Activated CD4-positive, alpha-beta T cell treated with anti-CD3 and anti-CD28 coated beads for 48 hours (primary cell): ENCODE measurements at regions not wholly inside any gene's neighbourhood (a gene's known extent, or its start where the extent isn't known, plus 50 kb on each side); places are given as distances from the start of the nearest gene placed in this dataset.

Experiments used
- DNase-seq: peaks from one replicate; pipeline ENCODE4 v3.0.0-alpha.2; 2020

DNA sequence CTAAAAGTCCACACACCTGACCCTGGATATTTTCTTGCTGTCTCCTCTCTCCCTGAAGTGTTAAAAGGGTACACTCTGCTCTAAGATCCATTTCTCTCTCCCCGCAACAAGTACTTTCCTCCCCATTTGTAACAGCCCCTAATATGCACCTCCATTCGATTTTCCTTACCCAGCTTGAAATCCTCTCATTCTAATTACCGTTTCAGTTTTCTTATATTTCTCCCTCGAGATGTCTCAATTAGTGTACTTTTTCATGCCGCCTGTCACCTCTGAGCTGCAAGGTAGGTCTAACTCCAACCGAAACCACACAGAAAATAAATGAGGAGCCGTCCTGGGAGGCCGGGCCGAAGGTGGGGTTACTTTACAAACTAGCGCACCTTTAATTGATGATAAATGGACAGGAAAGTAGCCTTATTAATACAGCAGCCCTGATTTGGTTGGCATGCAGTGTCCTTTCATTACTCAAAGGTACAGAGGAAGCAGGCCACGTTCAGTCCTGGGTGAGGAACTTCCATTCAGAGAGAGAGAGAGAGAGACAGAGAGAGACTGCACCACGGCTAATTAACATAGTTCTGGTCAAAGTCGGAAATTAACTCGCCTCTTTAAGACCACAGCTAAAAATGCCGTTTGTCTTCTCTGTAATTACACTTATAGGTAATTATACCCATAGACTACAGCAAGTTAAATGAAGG, 319.9 kb downstream of the ARRDC4 start:
- DNase-seq: no peak

DNA sequence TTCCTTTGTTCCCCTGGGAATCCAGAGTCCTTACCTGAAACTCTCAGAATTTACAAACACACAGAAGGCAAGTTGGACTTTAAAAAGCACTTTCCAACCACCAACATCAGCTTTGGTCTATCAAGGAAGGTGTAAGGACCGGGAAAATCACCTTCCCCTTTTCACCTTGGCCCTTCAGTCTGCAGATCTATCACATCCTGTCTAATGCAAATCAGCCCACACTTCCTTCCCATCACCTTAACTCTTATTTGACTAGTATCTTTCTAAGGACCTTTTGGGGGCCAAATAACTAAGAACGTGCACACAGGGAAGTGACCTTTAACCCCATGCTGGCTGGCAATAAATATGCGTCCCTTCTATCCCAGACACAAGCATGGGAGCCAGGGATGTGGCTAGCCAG, 320.6 kb downstream of the ARRDC4 start:
- no peak for DNase-seq

DNA sequence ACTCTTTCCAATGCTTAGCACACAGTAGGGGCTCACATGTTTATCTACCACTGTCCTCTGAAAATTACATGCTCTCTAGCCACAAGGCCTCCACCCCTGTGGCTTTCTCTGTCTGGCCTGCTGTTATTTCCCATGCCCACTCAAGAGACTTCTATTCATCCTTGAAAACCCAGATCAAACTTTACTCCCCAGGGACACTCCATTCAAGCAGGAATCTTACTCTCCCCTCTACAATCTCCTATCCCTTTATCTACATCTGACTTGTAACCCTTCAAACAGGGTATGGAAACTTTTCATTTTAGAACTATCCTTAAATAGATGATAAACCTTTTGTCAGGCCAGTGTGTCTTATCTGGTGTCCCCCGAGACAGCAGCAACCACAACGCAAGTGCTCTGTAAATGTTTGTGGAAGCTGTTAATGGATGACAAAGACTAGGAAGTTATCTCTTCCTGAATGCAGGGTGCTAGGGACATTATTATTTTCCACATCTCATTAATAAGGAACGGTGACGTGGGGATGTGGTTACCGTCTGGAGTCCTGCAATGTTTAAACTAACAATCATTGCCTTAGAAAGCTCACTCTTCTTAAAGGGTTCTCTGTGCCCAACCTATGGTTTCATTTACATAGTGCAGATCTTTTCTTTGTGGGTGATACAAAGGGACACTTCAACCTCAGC, 322.3 kb downstream of the ARRDC4 start:
- no peak for DNase-seq

DNA sequence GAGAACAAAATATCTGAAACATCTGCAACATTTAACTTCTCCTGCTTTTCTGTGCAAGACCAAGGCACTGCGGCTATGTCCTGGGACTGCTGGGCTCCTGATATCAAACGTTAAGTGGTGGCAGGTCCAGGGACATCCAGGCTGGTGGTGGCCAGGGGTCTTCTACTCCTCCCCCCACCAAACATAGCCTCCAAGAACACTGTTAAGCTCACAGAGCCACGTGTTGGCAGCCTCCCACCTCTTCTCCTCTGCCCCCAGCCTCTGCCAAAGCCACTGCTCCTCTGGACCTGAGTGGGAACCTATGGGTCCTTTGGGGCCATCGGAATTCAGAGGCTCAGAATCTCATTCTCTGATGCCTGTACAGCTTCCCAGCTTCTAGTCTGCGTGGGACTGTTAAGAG, 325.7 kb downstream of the ARRDC4 start:
- DNase-seq: no peak

DNA sequence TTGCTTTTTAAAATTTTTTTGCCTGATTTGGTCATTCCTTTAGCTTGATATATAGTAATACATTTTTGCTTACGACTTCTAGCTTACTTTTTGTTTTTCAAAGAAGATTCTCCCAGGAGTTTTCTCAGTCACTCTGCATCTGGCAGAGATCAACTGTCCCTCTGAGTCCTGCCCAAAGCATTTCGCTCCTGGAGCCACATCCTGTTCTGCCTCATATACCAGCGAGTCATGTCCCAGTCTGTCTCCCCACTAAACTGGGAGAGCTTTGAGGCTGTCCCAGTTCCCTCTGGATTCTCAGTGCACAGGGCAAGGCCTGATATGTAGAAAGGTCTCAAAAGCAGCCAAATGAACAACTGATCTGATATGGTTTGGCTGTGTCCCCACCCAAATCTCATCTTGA, 326.3 kb downstream of the ARRDC4 start:
- DNase-seq: no peak

DNA sequence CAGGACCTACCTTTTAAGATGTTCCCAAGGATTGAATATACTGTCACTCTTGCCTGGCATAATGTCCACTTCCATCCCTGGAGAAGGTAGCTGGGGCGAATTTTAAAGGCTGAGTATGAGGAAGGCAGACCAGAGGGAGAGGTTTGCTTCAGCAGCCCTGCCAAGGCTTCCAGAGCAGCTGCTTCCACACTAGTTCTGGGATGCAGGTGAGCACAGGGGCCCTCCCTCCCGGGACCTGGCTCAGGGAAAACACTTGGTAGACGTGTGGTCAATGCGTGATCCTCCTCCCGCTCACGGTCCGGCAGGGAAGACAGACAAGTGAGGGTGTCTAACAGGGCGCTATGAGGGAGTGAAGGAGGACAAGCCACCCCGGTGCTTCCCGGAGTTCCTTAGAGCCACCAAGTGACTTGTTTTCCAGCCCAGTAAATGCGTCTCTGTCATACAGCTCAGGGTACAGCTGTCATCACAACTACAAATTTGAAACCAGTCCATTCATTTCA, 327.6 kb downstream of the ARRDC4 start:
- no peak for DNase-seq

DNA sequence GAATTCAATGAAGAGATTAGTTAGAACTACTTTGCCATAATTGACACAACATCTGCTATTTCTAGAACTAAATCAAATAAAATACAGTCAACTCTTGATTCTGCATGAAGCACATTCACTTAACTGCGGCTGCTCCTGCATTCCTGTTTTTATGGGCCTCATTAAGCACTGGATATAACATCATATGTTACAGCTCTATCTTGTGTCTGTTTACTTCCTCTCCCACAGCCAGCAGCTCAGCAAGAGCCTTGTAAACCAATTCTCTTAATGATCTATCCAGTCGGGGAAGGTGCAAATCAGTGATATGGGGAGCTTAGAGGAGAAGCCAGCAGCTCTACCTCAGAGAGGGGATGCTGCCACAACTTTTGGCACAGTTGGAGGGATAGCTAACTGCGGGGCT, 329.2 kb downstream of the ARRDC4 start:
- DNase-seq: no peak

DNA sequence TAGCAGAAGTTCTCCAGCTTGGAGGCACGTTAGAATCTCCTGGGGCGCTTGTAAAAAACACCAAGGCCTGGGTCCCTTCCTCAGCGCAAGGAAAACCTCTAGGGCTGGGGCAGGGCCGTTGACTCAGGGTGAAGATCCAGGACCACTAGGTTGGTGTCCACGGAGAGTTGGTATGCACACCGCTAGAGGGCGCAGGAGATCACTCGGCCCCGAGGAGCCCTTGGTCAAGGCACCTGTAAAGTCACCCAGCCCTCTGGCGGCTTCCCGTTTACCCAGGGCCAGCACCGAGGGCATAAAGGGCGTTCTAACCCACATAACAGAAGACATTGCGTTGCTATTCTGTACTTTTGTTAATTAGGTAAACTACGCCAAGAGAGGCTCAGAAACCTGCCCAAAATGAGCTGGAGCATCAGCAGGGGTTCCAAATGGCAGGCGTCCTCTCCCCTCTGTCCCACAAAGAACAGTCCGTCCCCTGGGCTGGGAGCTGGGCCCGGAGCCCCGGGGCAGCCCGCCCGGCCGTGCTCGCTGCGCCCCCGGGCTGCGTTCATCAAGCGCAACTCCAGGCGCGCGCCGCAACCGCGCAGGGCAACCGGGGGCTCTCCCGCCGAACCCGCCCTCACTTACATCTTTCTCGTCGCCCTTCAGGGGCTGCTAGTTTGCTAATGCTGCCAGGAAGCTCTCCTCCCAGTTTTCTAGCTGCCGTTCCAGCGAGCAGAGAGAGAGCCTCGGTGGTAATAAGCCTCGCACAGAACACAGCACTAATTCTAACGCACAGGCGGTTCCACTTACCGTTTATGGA, 332.1 kb downstream of the ARRDC4 start:
- DNase-seq: peak; percentile 75

DNA sequence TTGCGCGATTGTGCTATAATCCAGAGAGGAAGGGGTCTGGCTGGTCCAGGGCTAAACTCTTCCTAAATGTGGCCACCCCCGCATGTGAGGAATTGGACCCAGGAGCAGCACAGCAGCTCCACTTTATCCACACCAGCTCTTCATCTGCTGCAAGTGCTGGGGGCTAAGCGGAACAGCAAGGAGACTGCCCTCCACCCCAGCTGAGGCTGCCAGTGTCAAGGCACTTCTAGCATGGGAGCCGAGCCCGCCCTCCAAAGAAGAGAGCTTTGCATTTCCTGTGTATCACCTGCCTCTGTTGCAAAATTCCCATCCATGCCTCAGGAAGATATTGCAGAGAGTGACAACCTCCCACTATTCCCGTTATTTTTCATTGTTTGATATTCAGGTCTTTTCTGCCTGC, 333.6 kb downstream of the ARRDC4 start:
- DNase-seq: no peak

DNA sequence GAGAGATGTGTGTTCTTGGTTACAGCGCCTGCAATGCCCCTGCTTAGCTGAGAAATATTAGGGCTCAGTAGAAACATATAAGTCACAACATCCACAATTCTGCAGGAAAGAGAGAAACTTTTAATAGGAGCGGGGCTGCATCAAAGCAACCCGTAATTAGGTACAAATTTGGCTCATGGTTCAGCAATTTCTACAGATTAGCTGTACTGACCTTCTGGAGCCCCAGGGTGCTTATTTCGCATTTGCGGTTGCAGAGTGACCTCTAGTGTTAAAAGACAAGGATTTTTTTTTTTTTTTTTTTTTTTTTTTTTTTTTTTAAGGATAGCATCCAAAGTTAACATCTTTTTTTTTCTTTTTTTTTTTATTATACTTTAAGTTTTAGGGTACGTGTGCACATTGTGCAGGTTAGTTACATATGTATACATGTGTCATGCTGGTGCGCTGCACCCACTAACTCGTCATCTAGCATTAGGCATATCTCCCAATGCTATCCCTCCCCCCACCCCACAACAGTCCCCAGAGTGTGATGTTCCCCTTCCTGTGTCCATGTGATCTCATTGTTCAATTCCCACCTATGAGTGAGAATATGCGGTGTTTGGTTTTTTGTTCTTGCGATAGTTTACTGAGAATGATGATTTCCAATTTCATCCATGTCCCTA, 334.7 kb downstream of the ARRDC4 start:
- DNase-seq: peak; percentile 5

DNA sequence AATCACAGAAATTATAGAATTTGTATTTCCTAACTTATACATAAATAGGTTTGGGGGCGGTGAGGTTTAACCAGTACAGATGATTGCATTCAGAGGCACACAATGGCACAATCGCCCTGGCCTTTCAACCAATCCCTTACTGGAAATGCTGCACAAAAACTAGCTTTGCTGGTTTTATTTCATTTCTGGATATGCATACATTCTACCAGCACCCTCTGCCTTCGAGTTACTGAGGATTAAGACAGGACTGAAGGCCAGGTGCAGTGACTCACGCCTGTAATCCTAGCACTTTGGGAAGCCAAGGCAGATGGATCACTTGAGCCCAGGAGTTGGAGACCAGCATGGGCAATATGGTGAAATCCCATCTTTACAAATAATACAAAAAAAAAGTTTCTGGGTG, 336.1 kb downstream of the ARRDC4 start:
- no peak for DNase-seq

DNA sequence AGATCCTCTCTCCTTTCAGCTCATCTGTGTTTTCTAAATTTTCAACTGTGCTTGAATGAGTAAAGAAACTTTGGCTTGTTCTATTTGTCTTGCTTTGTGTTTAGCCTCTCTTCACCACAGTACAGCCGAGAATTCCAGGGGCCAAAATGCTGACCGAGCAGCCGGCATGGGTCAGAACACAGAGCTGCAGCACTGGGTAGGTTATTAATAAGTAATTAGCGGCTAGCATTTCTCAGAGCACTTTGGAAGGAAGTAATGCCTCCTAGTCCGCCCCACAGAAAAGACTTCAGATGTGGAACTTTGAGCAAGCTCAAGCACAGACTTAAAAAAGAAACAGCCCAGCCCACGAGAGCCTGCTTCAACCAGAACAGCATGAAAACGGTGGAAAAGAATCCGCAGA, 343.9 kb downstream of the ARRDC4 start:
- DNase-seq: no peak

DNA sequence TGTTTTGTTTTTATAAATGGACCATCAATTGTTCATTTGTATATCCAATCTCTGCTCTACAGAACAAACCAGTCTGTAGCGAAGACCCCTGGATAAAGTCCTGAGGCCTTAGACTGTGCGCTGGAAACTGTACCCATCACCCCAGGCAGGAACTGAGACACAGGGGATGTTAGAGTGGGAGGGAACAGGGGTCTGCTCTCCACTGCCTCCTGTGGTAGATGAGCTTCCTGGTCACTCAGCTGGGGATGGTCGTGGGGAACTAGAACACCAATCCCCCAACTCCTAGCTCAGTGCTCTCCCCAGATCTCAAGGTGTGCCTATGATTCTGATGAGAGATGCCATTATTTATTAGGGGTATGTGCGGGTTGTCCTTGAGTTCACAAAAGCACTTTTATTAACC, 340.2 kb upstream of the IGF1R start:
- no peak for DNase-seq

DNA sequence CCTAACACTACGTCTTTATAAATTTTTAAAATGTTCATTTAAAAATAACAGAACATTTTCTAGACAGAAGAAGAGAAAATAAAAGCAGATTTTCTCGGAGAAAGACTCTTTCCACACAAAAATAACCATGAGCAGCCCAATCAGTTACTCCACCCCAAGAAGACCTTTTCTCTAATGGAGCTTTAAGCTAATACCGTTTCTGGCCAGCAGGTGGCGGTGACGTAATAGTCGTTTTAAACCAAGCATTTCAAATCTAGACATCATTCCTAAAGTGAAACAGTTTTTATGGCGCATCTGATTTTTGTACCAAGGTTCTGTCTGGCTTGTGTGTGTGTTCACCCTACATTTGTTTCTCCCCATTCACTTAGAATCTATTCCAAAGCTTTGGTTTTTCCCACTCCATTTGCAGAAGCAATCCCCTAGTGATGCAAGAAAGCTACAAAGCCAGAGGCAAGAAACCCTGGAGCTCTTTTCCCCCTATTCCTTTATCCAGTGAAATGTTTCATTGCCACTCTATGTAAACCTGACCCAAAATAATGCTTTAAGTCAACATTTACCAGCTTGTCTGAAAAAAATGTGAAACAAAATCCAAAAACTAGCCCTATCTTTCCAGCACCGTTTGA, 336.7 kb upstream of the IGF1R start:
- DNase-seq: peak; percentile 84

DNA sequence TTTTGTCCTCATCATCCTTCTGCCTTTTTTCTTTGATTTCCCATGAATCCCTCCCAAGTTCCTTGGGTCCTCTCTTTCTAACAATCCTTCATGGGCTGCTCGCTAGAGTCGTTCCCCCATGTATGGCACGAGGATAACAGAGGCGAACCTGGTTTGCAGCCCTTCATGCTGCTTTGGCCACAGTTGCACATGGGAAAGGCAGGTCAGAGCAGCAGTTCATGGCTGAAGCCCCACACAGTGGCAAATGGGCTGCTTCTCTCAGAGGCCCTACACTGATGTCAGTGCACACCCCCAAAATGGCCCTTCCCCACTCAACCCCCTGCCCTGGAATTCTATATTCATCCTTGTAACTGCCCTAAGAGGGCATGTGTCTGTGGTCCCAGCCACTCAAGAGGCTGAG, 335.4 kb upstream of the IGF1R start:
- no peak for DNase-seq

DNA sequence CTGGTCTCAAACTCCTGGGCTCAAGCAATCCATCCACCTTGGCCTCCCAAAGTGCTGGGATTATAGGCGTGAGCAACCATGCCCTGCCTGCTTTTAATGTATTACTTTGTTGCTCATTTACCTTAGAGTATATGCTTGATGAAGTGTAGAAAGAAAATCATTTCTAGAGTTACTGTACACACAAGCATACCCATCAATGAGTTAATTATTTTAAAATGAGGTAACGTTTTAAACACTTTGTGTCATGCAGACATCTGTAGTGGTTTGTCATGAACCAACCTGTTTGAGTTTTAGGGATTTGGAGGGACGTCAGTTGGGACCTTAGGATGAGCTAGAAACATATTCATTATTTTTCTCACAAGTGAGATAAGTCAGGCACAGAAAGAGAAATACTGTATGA, 332.4 kb upstream of the IGF1R start:
- DNase-seq: no peak

DNA sequence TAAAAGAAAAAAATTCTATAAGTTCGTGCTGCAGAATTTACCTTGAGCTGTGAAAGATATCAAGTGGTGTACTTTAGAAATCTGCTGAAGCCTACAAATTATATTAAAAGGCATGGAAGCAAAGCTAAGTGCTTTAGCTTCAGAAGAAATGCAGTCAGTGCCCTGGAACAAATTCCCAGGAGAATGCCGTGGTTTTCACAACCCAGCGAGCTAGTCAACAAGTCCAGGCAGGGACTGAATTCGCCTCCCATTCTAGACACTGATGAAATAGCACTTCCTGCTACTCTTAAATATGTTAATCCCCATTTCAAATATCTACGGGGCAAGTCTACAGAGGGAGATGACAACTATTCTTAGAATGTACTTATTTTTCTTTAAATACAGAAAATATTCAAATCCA, 326.4 kb upstream of the IGF1R start:
- no peak for DNase-seq

DNA sequence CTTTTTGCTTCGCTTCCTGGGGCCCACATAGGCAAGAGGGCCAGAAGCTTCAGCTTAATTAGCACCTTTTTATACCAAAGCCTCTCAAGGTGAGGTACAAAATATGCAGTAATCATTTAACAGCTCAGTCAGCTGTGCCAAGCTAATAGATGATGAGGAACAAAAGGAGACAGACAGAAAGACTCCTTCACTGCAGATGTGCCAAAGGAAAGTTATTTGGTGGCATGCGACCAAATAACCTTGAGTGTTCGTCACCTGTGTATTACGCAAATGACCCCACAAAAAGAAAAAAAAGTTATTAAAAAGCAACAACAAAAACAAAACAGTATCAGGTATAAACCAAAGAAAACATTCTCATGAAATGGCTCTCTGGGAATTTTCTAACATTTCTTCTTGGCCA, 325.8 kb upstream of the IGF1R start:
- DNase-seq: no peak

DNA sequence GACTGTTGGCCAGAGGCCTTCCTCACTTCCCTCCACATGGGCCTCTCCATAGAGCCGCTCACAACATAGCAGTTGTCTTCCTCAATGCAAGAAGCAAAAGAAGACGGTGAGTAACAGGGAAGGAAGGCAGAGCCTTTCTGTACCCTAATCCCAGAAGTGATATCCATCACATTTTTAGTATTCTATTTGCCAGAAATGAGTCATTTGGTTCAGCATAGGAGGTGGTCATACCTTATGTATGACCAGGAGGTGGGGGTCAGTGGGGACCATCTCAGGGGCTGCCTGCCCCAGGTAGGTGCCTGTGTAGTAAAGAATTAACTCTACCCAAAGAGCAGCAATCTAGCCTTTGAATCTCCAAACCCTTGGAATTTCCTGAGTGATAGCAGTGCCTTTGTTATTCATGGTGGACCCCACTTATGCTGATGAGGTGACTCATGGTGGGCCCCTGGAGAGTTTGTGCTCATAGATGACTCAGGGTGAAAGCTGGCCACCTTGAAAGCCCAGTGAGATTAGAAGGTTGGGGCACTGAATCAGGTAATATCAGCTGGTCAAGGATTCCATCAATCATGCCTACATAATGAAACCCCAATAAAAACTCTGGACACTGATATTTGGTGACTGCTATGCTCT, 323.9 kb upstream of the IGF1R start:
- DNase-seq: no peak

DNA sequence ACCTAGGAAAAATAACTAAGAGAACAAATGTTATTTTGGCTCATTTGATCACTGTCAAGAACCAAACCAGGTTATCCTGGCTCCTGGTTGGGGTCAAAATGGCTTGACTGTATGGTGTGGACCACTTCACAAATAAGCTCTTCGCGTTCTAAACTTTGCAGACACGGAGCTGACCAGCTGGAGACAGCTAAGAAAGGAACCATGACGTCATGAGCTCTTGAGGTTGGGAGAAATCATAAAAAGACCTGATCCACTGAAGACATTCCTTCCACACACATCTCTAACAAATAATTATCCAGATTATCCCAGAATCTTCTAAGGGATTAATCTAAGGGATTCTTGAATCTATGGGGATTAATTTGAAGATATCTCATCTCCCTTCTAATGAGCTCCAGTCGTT, 321.5 kb upstream of the IGF1R start:
- no peak for DNase-seq

DNA sequence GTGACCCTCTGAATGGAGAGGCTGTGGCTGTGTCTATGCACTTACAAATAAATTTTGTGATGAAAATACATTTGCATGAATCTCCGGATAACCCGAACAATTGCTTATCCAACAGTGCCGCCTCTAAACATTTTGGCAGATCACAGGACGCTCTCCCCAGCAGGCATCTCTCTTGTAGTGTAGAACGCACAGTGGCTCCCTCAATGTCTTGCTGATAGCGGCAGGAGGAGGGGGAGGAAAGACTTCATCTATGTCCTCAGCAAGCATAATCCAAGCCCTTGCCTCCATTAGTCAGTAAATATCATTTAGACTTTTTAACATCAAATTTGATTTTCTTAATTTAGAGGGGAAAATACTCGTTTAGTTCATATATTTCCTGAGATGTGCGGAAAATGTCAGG, 318.1 kb upstream of the IGF1R start:
- no peak for DNase-seq

DNA sequence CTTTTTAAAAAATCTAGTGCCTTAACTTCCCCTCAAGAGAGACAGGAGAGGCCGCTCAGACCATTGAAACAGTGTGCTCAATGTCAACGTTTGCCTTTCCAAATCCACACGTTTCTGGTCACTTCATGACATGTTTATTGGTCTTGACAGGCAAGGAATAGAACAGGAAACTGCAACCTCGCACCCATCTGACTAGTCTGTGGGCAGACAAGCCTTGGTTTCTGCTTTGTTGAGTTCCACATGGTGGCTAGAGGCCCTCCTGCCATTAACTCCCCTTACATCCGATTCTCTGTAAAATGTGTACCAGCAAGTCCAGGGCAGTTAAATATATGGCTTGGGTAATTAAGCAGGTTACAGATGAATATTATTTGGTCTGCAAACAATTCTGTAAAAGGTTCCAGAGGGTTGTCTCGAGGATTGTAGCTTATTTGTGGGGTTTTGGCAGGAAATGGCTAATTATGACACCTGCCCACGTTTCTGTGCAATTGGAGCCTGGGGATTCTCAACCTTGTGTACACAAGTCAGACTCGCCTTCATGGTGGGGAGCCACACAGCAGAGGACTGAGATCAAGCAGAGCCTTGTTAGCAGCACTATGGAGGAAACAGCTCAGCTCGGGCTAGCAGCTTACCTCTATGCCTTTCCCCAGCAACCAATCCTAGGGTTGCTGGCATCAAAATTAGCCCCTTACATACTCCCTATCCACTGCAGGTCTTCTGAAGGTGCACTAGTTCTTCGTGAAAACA, 317.5 kb upstream of the IGF1R start:
- DNase-seq: no peak
